CD4-positive, alpha-beta T cell treated with Interleukin-4 for 4 hours (primary cell): ENCODE measurements at regions not wholly inside any gene's neighbourhood (a gene's known extent, or its start where the extent isn't known, plus 50 kb on each side); places are given as distances from the start of the nearest gene placed in this dataset.

ENCODE experiments used
- DNase-seq: peaks from one replicate; pipeline ENCODE4 v3.0.0-alpha.2; 2020

DNA sequence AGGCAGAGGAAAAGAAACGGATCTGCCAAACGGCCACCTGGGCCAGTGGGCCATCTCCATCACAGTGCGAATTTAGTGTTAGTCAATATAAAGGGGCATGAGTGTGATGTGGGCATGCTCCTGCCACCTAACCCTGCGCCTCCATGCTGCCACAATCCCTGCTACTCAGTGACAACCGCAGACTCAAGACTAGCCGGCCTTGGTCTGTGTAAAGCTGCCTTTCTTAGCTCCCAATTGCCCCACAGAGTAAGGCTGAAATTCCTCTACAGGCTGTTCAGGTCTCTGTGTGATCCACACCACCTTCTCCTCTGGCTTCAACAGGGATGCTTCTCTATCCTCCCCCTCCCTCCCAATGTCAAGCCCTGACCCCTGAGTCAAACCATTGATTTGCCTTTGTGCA lies 269.7 kb downstream of the XXYLT1 start:
- DNase-seq, result no peak

DNA sequence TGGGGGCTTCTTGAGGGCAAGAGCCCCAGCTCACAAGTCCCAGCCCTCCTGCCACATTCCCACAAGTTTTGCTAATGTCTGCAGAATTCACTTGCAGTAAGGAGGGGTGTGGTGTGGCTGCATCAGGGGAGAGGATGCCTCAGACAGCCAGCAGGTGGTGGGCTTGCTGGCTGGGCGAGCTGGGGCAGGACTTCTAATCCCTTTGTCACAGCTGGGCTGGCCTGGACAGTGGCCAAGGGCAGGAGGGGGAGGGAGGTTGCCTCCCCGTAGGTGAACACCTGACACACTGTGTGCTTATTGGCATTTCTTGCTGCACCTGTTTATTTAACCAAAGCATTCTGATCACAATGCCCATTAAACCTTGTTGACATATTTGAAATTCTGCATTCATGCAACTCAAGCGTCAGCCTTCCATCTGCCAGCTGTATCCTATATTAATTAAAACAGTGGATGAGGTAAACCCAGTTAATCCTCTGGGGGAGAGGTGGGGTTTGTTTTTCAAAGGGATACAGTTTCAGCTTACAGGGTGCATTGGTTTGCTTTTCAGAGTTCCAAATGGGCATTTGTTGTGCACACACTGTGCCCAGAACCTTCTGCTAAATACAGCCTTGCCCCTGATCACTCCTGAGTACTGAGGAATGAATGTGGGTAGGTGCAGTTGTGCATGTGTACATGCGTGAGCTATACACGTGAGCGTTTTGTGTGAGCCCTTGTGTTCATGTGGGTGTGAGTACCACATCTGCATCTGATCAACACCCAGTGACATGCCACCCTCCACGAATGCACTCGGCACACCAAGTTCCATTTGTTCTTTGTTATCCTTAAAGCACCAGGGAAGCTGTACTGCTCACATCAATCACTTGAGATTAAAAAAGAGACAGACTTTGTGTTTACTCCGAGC lies 268.7 kb downstream of the XXYLT1 start:
- DNase-seq, result no peak

DNA sequence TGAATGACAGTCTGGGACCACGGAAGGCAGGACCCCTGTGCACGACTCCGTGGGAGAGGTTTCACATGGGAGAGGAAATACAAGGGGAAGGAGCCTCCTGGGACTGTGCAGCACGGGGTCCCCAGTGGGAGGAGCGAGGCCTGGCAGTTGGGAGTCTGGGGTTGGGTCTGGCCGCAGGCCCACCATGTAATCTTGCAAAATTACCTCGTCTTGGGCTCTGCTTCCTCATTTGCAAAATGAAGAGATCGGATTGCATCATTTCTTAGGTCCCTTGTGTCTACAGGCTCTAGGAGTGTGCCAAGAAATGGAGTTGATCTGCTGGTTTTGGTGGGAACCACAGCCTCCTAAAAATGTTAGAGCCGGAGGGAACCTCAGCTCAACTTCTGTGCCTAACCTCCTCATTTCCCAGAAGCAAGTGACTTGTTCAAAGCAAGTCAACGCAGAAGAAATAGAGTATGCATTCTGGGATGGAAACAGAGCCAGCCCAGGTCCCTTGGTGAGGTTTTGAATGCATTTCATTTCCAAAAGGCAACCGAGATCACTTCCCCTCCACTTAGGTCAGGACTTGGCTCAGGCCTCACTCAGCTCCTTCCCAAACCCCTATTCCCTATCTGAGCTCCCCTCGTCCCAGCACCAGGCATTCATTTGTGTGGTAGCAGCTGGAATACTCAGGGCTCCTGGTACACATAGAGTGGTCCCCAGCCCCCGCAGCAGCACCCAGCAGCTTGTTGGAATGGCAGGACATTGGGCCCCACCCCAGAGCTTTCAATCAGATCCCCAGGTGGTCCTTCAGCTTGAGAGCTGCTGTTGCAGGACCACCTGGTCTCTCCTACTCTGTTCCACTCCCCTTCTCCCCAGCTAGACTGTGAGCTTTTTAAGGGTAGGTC lies 267.7 kb downstream of the XXYLT1 start:
- DNase-seq, result no peak

DNA sequence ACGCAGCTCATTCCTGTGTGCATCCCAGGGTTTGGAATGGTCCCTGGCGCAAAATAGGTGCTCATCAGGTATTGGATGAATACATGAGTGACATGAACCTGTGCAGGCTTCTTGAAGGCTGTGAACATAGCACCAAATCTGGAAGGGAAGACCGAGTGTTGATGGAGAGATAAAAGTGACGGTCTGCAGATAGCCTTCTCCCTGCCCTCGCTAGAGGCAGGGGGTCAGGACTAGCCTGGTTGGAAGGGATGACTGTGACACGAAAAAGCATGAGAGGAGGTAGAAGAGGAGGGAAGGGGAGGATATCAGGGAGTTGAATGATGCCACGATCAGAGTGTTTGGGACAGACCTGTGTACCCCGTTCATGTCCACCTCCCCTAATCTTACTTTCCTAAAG lies 267.1 kb downstream of the XXYLT1 start:
- DNase-seq, result no peak

DNA sequence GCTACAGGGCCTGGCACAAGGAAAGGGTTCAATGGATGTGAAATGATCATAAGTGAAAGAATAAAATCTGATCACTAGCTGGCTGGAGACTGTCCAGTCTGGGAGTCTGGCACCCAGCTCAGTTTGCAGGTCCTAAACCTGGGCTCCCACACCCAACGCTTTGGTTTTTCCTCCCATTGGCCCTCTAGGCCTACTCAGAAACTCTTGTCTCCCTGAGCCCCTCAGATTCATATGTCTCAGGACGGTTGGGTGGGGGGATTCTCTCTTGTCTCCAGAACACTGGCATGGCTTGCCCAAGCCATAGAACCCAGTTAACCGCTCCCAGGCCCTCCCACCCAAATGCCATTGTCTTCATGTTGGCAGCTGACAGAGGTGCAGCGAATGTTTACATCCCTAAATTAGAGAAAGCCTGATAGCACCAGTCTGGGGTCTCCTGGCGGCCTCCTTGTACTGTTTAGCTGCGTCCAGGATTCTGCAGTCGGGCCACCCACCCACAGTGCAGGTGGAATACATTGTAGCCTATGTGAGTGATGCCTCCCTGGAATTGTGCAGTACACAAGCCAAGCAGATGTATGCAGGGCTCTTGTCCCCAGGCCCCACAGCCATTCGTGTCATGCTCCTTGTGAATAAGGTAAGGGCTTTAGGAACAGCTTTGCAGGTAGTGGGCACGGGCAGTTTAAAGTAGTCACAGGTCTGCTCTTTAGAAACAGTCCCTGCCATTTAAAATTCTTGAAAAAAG lies 266.3 kb downstream of the XXYLT1 start:
- DNase-seq, result no peak

DNA sequence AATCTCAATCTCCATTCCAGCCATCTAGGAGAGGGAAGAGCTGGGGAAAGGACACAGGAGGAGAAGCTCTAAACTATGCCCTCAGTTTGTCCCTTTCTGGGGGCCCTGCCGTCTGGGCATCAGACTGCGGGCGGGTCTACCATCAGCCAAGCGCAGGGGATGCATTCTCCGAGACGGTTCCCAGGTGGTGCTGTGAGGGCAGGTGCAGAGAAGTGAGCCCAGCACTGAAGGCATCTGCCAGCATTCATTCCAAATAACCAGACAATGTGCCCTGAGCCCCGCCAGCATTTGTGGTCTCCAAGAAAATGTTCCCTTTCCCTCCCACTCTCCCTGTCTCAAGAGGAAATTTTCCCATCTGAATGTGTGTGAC lies 265.7 kb downstream of the XXYLT1 start:
- DNase-seq, result no peak

DNA sequence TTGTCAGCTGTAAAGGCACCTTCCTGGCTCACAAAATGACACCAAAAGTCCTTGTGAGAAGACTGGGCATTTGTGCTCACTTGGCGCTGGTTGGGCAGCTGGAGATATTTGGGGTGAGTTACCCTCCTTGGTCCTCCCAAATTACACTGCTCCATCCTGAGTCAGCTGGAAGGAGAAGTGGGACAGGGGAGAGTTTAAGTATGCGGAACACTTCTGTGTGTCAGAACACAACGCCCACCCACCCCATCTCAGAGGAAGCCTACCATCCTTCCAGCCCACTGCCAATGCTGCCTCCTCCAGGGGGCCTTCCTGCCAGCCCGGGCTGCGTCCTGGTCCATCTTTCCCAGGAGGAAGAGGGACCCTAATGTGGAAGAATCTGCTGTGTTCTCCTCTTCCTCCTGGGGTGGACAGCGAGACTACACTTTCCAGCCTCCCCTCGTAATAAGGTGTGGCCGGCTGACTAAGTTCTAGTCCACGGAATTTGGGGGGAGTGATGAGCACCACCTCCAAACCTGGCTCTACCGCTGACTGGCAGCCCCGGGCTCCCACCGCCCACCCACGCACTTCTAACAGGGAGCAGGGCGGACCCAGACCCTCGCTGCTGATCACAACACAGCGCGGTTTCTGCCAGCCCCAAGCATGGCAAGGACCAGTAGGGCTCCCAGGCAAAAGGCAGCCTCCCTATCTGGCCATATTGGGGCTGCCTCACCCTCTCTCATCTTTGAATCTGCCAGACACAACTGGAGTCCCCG lies 265.0 kb downstream of the XXYLT1 start:
- no peak for DNase-seq

DNA sequence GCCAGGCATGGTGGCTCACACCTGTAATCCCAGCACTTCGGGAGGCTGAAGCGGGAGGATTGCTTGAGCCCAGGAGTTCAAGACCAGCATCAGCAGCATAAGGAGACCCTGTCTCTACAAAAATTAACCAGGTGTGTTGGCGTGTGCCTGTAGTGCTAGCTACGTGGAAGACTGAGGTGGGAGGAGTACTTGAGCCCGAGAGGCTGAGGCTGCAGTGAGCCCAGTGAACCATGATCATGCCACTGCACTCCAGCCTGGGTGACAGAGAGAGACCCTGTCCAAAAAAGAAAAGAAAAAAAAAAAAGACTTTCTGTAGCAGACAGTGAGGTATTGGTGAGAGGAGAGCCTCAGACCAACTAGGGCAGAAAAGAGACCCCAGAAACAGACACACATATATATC lies 263.8 kb downstream of the XXYLT1 start:
- DNase-seq, result no peak

DNA sequence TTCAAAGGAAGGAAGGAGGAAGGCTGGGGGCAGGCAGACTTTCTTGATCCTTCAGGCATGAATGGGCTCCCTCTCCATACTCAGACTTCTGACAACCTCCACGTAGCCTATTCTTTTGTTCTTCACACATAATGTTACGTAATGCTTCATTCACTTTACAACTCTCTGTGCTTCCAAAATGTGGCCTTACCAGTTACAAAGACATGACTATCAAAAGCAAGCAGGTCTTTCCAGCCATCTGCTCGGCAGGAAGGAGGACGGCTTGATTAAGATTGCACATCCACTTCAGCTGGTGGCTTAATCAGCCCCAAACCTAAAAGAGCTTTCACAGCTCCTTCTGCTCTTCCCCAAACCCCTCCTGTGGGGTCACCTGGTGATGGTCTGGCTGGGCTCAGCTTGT lies 263.2 kb downstream of the XXYLT1 start:
- DNase-seq, result no peak

DNA sequence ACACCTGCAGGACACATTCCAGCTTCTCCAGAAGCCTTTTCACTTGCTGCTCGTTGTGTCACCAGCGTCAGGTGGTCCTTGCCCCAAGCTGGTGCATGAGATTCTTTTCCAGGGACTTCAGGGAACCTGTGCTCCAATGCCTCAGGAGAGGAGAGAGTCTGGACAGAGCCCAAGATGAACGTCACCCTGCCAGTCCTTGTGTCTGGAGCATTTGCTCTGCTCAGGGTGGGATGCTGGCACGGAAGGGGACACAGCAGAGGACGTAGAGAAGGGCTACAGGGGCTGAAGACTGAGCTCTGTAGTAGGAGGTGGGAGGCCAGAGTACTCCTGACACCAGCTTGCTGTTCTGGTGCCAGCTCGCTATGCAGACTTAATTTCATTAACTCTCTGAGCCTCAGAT lies 262.1 kb downstream of the XXYLT1 start:
- DNase-seq, result no peak

DNA sequence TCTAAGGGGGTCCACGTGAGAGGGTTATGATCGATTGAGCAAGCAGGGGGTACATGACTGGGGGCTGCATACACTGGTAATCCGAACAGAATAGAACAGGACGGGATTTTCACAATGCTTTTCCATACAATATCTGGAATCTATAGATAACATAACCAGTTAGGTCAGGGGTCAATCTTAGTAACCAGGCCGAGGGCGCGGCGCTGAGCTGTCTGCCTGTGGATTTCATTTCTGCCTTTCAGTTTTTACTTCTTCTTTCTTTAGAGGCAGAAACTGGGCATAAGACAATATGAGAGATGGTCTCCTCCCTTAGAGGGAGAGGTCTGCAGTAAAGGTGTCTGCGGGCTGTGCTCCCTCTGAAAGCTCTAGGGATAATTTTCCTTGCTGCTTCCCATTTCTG lies 261.3 kb downstream of the XXYLT1 start:
- no peak for DNase-seq

DNA sequence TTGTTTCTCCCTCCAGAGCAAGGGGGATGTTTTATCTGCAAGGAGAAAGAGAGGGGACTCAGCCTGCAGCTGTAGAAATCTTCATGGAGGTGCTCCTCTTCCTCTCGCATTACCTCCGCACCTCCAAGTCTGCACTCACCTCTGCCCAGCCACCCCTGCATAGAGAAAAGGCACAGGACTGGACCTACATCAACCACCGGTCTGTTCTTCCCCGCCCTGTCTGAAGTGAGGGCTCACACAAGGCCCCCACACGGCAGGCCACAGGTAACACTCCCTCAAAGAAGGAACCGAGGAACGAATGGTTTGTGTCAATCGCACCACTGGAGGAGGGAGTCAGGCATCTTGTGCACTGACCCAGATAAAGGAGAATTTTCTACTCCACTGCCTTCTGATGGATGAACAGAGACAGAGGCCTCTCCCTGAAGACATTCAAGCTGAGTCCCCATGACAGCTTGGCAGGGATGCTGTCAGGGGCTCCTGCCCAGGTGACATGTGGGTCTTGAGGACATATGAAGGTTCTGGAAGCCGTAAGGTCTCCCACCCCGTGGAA lies 260.3 kb downstream of the XXYLT1 start:
- no peak for DNase-seq

DNA sequence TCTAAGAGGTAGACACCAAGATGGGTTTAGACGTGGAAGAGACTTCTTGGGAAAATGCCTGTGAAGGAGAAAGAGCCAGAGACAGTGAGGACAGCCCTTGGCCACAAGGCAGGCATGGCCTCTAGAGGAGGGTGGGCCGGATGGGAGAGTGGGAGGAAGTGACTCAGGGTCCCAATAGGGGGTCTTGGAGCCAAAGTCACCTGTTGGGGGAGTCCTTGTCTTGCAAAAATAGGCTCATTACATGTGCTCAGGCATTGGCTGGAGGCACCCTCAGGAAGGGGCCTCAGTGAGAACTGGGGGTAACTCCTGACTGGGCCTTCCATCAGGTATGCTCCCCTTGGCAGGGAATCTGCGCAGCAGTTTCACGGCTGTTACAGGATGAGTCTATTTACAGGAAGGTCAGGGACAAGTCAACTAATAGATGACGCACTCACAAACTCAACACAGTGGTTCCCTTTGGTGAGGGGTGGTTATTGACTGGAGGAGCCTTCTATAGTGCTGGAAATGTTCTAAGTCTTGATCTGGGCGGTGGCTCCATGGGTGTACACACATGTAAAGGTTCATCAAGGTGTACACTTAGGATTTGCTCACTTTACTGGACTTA lies 259.6 kb downstream of the XXYLT1 start:
- no peak for DNase-seq

DNA sequence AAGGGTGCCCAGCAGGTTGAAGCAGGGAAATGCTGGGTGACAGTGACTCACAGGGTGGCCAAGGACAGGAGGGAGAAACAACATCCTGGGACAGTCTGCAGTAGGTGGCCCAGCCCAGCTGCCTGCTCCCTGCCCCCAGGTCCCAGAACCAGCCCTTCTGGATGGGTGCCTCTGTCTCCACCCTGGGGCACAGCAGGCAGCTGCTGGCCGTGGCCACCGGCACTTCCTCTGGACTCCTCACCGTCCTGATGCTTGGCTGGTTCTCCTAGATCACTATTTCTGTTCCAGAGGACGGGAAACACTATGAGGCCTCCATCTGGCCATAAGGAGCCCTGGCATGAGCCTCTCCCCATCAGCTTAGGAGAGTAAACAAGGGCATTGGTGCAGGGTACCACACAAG lies 258.9 kb downstream of the XXYLT1 start:
- no peak for DNase-seq

DNA sequence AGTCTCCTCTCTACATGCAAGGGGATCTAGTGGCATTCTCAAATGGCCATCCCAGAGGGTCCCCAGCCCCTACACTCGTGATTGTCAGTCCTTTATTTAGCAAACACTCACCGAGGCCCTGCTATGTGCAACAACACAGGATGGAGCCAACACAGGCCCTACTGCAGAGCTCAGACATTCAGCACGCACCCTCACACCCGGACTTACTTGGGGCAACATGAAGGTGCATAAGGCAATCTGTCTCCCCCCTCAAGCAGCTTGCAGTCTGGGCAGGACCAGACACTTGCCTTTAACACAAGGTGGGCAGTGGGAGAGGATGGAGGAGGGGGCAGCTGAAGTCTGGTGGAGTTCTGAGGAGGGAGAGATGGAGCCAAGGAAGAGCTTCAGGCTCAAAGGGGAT lies 258.4 kb downstream of the XXYLT1 start:
- no peak for DNase-seq

DNA sequence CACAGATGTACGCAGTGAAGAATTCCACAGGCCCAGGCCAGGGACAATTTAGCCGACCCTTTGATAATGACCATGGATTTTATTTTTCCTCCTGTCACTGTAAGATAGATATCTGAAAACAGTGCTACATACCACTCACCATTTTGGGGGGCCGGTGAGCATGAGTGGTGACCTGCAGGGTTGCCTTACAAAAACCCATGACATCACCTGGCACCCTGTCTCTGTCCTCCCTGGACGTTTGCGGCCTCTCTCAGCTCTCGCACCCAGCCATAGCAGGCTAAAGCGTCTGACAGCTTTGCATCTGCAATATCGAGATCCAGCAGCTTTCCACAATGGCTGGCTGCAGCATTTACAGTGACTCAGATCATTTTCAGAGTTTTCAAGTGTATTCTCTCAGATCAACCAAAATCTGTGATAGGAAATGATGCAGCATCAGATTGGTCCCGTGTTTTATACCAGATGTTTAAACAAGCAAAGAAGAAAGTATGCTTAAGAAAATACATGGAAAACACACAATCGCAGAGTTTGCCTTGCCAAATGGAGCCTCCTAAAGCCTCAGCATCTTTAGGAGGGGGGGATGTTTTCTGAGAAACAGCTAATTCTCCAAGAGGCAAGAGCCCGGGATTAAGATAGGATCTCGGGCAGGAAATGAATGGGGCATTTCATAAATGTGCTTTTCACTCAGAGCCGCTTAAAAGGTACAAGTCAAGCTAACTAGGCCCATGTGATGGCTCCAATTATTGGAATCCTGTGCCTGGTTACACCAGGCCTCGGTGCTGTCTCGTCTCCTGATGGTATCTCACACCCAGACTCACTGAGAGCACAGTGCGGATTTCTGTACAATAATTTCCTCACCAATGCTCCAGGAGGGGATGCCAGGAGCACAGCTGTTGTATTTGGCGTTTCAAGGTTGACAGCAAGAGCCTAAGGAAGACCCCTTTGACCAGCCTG lies 257.3 kb downstream of the XXYLT1 start:
- no peak for DNase-seq

DNA sequence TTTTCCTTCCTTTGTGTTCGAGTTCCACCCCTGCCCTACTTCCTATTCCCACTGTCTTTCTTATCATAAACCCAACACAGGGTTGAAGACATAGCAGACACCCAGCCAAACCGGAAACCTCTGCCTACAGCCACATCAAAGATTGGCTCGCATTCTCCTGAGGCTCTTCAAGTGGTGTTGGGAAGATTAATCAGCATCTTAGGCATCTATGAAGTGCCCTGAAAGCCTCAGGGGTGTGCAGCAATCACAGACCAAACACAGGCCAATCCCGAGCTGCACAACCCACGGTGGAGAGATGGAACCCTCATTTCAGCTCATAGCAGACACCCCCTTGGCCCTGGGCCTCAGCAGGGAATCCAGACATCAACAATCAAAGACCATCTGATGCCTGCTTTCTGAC lies 255.9 kb downstream of the XXYLT1 start:
- no peak for DNase-seq

DNA sequence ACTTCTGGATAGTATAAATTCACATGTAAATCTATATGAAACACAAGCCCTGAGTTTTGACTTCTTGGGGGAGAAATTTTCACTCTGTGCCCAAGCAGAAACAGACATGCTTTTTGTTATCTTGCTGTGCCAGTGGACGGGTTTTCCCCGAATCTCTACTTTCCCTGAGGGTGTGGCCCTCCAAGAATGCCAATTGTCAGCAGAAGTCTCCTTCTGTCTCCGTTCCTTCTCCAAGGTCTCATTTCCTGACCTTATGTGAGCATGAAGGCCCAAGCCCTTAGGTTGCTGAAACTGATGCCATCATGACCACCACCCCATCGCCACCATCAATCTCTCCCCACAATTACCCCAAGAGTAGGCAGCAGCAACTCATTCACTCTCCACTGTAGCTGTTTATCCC lies 253.8 kb downstream of the XXYLT1 start:
- DNase-seq, result no peak
